ENCODE measurements at regions not wholly inside any gene's neighbourhood (a gene's known extent, or its start where the extent isn't known, plus 50 kb on each side); places are given as distances from the start of the nearest gene placed in this dataset.

- no peak overlapping the region for H3K4me3 ChIP-seq (ENCODE audit: low read depth, low read length)
- no peak for TF ChIP-seq CTCF (IDR thresholded peaks at IDR 0.05; ENCODE audit: borderline replicate concordance, insufficient read depth, low read depth, low read length)
Observed at GRCh38 chr12:82097877-82098276, 260.3 kb downstream of the CCDC59 start.

GRCh38 chr12:82097438-82097837 is 260.7 kb downstream of the CCDC59 start:
- no peak for TF ChIP-seq CTCF (IDR thresholded peaks at IDR 0.05; ENCODE audit: borderline replicate concordance, insufficient read depth, low read depth, low read length)
- H3K4me3 ChIP-seq (ENCODE audit: low read depth, low read length) = no peak overlapping the region

GRCh38 chr12:82090165-82090564 is 268.0 kb downstream of the CCDC59 start:
- no peak for TF ChIP-seq CTCF (IDR thresholded peaks at IDR 0.05; ENCODE audit: borderline replicate concordance, insufficient read depth, low read depth, low read length)
- H3K4me3 ChIP-seq (ENCODE audit: low read depth, low read length) = no peak overlapping the region

GRCh38 chr12:82089369-82090121 is 268.6 kb downstream of the CCDC59 start:
- no peak for TF ChIP-seq CTCF (IDR thresholded peaks at IDR 0.05; ENCODE audit: borderline replicate concordance, insufficient read depth, low read depth, low read length)

GRCh38 chr12:82082501-82082900 is 275.7 kb downstream of the CCDC59 start:
- TF ChIP-seq CTCF (IDR thresholded peaks at IDR 0.05; ENCODE audit: borderline replicate concordance, insufficient read depth, low read depth, low read length) = no peak
- H3K4me3 ChIP-seq (ENCODE audit: low read depth, low read length) = no peak overlapping the region

More at GRCh38 chr12:82089369-82090121, 268.6 kb downstream of the CCDC59 start:
- no peak overlapping the region for H3K4me3 ChIP-seq (ENCODE audit: low read depth, low read length)

- no peak overlapping the region for H3K4me3 ChIP-seq (ENCODE audit: low read depth, low read length)
- TF ChIP-seq CTCF (IDR thresholded peaks at IDR 0.05; ENCODE audit: borderline replicate concordance, insufficient read depth, low read depth, low read length) = no peak
Observed at GRCh38 chr12:82069931-82070514, 288.2 kb downstream of the CCDC59 start.

GRCh38 chr12:82058197-82058596 is 299.0 kb upstream of the PPFIA2 start:
- TF ChIP-seq CTCF (IDR thresholded peaks at IDR 0.05; ENCODE audit: borderline replicate concordance, insufficient read depth, low read depth, low read length) = no peak
- H3K4me3 ChIP-seq (ENCODE audit: low read depth, low read length) = no peak overlapping the region

Data from GM12875 (cell line).